Common myeloid progenitor, CD34-positive (primary cell): ENCODE measurements at regions not wholly inside any gene's neighbourhood (a gene's known extent, or its start where the extent isn't known, plus 50 kb on each side); places are given as distances from the start of the nearest gene placed in this dataset.
"Not testable (repeated sequence)": the region's sequence is repeated elsewhere in the genome, so short reads cannot be mapped to it uniquely, and the experiment has no call there.

Experiments
- CTCF ChIA-PET: fragments of 350-600 bp; sonication (Branson Sonifier 250); formaldehyde crosslinking; loops from one replicate; lab custom pipeline; 2021; ENCODE audit warnings: antibody characterized with exemption; lab: Charles Lee
- POLR2A ChIA-PET: fragments of 350-600 bp; sonication (Branson Sonifier 250); formaldehyde crosslinking; loops from one replicate; lab custom pipeline; 2021; ENCODE audit warnings: antibody characterized with exemption; lab: Charles Lee
- DNase-seq, 3 donors: peaks; one replicate each; pipeline versions ENCODE4 v3.0.0 to v3.0.0-alpha.2; 2013
- H3K27ac ChIP-seq, 2 experiments: 1 replicate in 1 of 2; 2 replicates in 1 of 2; pipeline ENCODE4 v1.7.0; 2013; ENCODE audit warnings: inconsistent platforms in 2 of 2, low read length in 2 of 2, mild to moderate bottlenecking in 2 of 2, low read depth in 1 of 2, moderate library complexity in 1 of 2; ENCODE audit not compliant: severe bottlenecking in 2 of 2, insufficient read depth in 1 of 2, poor library complexity in 1 of 2
- H3K27me3 ChIP-seq, 5 experiments: replicated peaks in 2 of 5; 1 replicate in 3 of 5; 2 replicates in 2 of 5; pipeline versions ENCODE4 v1.6.1 to v1.7.0; 2013; ENCODE audit warnings: low read length in 4 of 5, mild to moderate bottlenecking in 2 of 5, moderate library complexity in 2 of 5, inconsistent platforms in 1 of 5; ENCODE audit not compliant: insufficient read depth in 5 of 5, control insufficient read depth in 4 of 5
- H3K36me3 ChIP-seq, 4 experiments: 1 replicate in 2 of 4; 2 replicates in 2 of 4; pipeline versions ENCODE4 v1.6.1 to v1.7.0; 2013; ENCODE audit warnings: low read length in 3 of 4, control low read depth in 1 of 4, mild to moderate bottlenecking in 1 of 4; ENCODE audit not compliant: control insufficient read depth in 4 of 4, insufficient read depth in 4 of 4
- H3K4me1 ChIP-seq, 4 experiments: 1 replicate in 3 of 4; 2 replicates in 1 of 4; pipeline versions ENCODE4 v1.6.1 to v1.7.1; 2013; ENCODE audit warnings: low read length in 3 of 4, mild to moderate bottlenecking in 3 of 4, control low read depth in 1 of 4, inconsistent platforms in 1 of 4, moderate library complexity in 1 of 4; ENCODE audit not compliant: control insufficient read depth in 4 of 4, insufficient read depth in 4 of 4; ENCODE audit errors: control extremely low read depth in 1 of 4
- H3K4me3 ChIP-seq, 7 experiments: 1 replicate in 4 of 7; 2 replicates in 3 of 7; pipeline versions ENCODE4 v1.5.1 to v1.7.0; 2013; ENCODE audit warnings: mild to moderate bottlenecking in 7 of 7, low read length in 6 of 7, moderate library complexity in 6 of 7, inconsistent platforms in 2 of 7, low read depth in 2 of 7, control low read depth in 1 of 7; ENCODE audit not compliant: insufficient read depth in 4 of 7, control insufficient read depth in 1 of 7; ENCODE audit errors: extremely low read depth in 1 of 7
- H3K9me3 ChIP-seq, 5 experiments: 1 replicate in 4 of 5; 2 replicates in 1 of 5; pipeline versions ENCODE4 v1.6.1 to v1.7.1; 2013; ENCODE audit warnings: low read length in 4 of 5, mild to moderate bottlenecking in 2 of 5, inconsistent platforms in 1 of 5, low read depth in 1 of 5, moderate library complexity in 1 of 5; ENCODE audit not compliant: control insufficient read depth in 4 of 5, insufficient read depth in 2 of 5; ENCODE audit errors: control extremely low read depth in 1 of 5
- WGBS: methylation state at CpG from one replicate; pipeline ENCODE4 v1.1.5; 2013; ENCODE audit not compliant: insufficient coverage; 5-methylcytosine and 5-hydroxymethylcytosine counted together

- no peak overlapping the region for H3K27ac ChIP-seq
- H3K27me3 ChIP-seq: peaks cover 4 to 53% (median 8%) of the 10 kb centered on the region in 5 experiments
- H3K4me3 ChIP-seq: peak overlapping the region; percentile 30 to 79 (median 67)
- H3K4me1 ChIP-seq: peaks cover 0 to 16% (median 14%) of the 10 kb centered on the region in 4 experiments
- no peaks in the 10 kb centered on the region for H3K9me3 ChIP-seq
- 0% methylated on average over 3 of the region's 39 CpGs for WGBS
- POLR2A ChIA-PET: interaction anchor here (0.6 kb wide), 1 partner anchor 39 kb away, joined by 3 read pairs; no protein-coding TSS in a partner anchor
- DNase-seq: peak in 2 of 3 donors; percentile 22 to 51
- CTCF ChIA-PET: interaction anchor here (1.0 kb wide), 1 partner anchor 19 kb away, joined by 3 read pairs; no protein-coding TSS in a partner anchor
- no peaks in the 10 kb centered on the region for H3K36me3 ChIP-seq
Measured at GRCh38 chr15:34514251-34514670, 69.2 kb downstream of the GOLGA8B start.

GRCh38 chr15:34512628-34513027 lies 70.8 kb downstream of the GOLGA8B start:
- Histone ChIP-seq H3K4me3 (no peak overlapping the region), H3K27ac (no peak overlapping the region), H3K4me1 (peaks cover 0 to 16% (median 14%) of the 10 kb centered on the region in 4 experiments), H3K36me3 (no peaks in the 10 kb centered on the region), H3K27me3 (peaks cover 4 to 56% (median 8%) of the 10 kb centered on the region in 5 experiments), H3K9me3 (no peaks in the 10 kb centered on the region)
- WGBS: 0% methylated on average over 1 of the region's 4 CpGs
- ChIA-PET CTCF (no interaction called here), POLR2A (no interaction called here)
- DNase-seq: no peak

GRCh38 chr15:34501131-34501530 lies 63.5 kb upstream of the GOLGA8A start:
- DNase-seq: no peak
- CTCF ChIA-PET: no interaction called here
- no peak overlapping the region for H3K27ac ChIP-seq
- POLR2A ChIA-PET: interaction anchor here (0.6 kb wide), 1 partner anchor 80 kb away, joined by 3 read pairs; no protein-coding TSS in a partner anchor
- H3K27me3 ChIP-seq: peaks cover 0 to 44% (median 13%) of the 10 kb centered on the region in 5 experiments
- H3K4me3 ChIP-seq: no peak overlapping the region
- H3K4me1 ChIP-seq: no peaks in the 10 kb centered on the region
- H3K36me3 ChIP-seq: no peaks in the 10 kb centered on the region
- no CpG with 5 or more reads among the region's 4 CpGs for WGBS
- H3K9me3 ChIP-seq: no peaks in the 10 kb centered on the region

GRCh38 chr15:34496207-34496995 lies 58.8 kb upstream of the GOLGA8A start:
- H3K27ac ChIP-seq: no peak overlapping the region
- peaks cover 0 to 13% (median 9%) of the 10 kb centered on the region in 4 experiments for H3K4me1 ChIP-seq
- H3K4me3 ChIP-seq: no peak overlapping the region
- no peak for DNase-seq
- CTCF ChIA-PET: no interaction called here
- POLR2A ChIA-PET: no interaction called here
- H3K36me3 ChIP-seq: peaks cover 0 to under 1% (median 0%) of the 10 kb centered on the region in 4 experiments
- H3K27me3 ChIP-seq: peaks cover 4 to 88% (median 38%) of the 10 kb centered on the region in 5 experiments
- H3K9me3 ChIP-seq: peaks cover 0 to 12% (median 5%) of the 10 kb centered on the region in 5 experiments
- 20% methylated on average over 1 of the region's 30 CpGs for WGBS

- WGBS: no CpG with 5 or more reads among the region's 26 CpGs
- POLR2A ChIA-PET, H3K36me3 ChIP-seq, H3K4me3 ChIP-seq, DNase-seq, H3K27ac ChIP-seq: not testable (repeated sequence)
- peaks cover 0 to 14% (median 9%) of the 10 kb centered on the region in 5 experiments for H3K9me3 ChIP-seq
- CTCF ChIA-PET: interaction anchor here (0.8 to 1.0 kb wide), 2 partner anchors 12 to 19 kb away, joined by 3 read pairs; no protein-coding TSS in a partner anchor
- peaks cover 4 to 90% (median 40%) of the 10 kb centered on the region in 5 experiments for H3K27me3 ChIP-seq
- H3K4me1 ChIP-seq: peaks cover 0 to 13% (median 9%) of the 10 kb centered on the region in 4 experiments
Measured at GRCh38 chr15:34495707-34496106, 58.1 kb upstream of the GOLGA8A start.

GRCh38 chr15:34494084-34494399 lies 56.4 kb upstream of the GOLGA8A start:
- Histone ChIP-seq H3K27ac (no peak overlapping the region), H3K9me3 (peaks cover 0 to 16% (median 9%) of the 10 kb centered on the region in 5 experiments), H3K36me3 (peaks cover 0 to 3% (median 0%) of the 10 kb centered on the region in 4 experiments), H3K4me3 (peak overlapping the region in 3 of 7 experiments; percentile 32 to 38 (median 33)), H3K27me3 (peaks cover 4 to 95% (median 38%) of the 10 kb centered on the region in 5 experiments), H3K4me1 (peaks cover 0 to 13% (median 9%) of the 10 kb centered on the region in 4 experiments)
- CTCF ChIA-PET: interaction anchor here (0.8 kb wide), 1 partner anchor 104 kb away, joined by 3 read pairs; no protein-coding TSS in a partner anchor
- POLR2A ChIA-PET: no interaction called here
- 4% methylated on average over 17 of the region's 20 CpGs for WGBS
- DNase-seq: no peak

GRCh38 chr15:34493001-34493400 lies 55.4 kb upstream of the GOLGA8A start:
- Histone ChIP-seq H3K9me3 (peaks cover 1 to 17% (median 9%) of the 10 kb centered on the region in 5 experiments), H3K4me1 (peaks cover 0 to 13% (median 9%) of the 10 kb centered on the region in 4 experiments), H3K27me3 (peaks cover 4 to 96% (median 39%) of the 10 kb centered on the region in 5 experiments), H3K36me3 (peaks cover 0 to 3% (median 0%) of the 10 kb centered on the region in 4 experiments), H3K27ac (no peak overlapping the region), H3K4me3 (no peak overlapping the region)
- ChIA-PET CTCF (no interaction called here), POLR2A (no interaction called here)
- no peak for DNase-seq
- WGBS: no CpG with 5 or more reads among the region's 1 CpG
